GM18519 (cell line): ENCODE measurements at regions not wholly inside any gene's neighbourhood (a gene's known extent, or its start where the extent isn't known, plus 50 kb on each side); places are given as distances from the start of the nearest gene placed in this dataset.

Experiments
- ATAC-seq: cut with Tn5 transposase; IDR thresholded peaks from one replicate; pipeline ENCODE4 v1.9.1; 2021; ENCODE audit warnings: mild to moderate bottlenecking, moderate library complexity; ENCODE audit not compliant: unreplicated experiment, low FRiP score

DNA sequence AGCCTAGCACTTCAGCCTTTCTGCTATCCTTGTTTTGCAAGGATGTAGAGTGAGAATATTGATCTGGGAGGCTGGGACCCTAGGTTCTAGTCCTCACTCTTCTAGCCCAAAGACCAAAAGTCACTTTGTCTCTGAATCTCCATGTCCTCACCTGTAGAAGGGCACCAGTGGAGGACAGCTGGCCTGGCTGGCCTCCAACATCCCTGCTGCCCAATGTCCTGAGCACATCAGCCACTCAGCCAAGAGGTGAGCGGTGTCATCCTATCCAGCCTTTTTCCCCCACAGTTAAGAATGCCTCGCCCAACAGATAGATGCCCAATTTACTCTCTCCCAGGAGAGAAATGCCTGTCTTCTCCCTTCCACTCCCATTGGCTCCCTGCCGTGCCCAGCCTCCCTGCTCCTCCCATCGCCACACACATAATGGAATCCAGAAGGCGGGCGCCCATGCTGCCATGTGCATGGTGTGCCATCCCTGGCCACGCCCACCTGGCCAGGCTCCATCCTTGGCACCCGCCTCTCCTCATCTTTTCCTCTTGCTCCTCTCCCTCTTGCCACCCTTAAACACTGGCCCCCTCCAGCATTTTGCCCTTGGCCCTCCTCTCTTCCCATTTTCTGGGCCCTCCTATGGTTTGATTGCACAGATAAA lies 157.3 kb upstream of the SDK2 start:
- ATAC-seq = no peak

GRCh38 chr17:73802314-73802713 lies 158.1 kb upstream of the SDK2 start:
- no peak for ATAC-seq

GRCh38 chr17:73802871-73803270 lies 158.6 kb upstream of the SDK2 start:
- no peak for ATAC-seq

- ATAC-seq = no peak
These were observed 159.8 kb upstream of the SDK2 start for GRCh38 chr17:73803964-73804435.

DNA sequence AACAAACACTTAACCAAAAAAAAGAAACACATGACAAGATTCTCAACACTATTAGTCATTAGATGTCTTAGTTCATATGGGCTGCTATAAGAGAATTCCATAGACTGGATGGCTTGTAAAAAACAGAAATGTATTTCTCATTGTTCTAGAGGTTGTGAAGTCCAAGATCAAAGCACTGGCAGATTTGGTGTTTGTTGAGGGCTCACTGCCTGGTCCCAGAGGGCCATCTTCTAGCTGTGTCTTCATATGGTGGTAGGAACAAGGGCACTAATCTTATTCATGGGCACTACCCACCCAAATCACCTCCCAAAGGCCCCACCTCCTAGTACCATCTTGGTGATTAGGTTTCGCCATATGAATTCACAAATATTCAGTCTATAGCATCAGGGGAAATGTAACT lies 162.5 kb upstream of the SDK2 start:
- ATAC-seq = no peak

- ATAC-seq = no peak
These were observed 169.0 kb upstream of the SDK2 start for GRCh38 chr17:73813201-73813600.

GRCh38 chr17:73814075-73814474 lies 169.8 kb upstream of the SDK2 start:
- ATAC-seq = no peak

GRCh38 chr17:73815474-73815873 lies 171.2 kb upstream of the SDK2 start:
- no peak for ATAC-seq

GRCh38 chr17:73819440-73820395 lies 175.5 kb upstream of the SDK2 start:
- ATAC-seq = no peak

- ATAC-seq = no peak
These were observed 176.6 kb upstream of the SDK2 start for GRCh38 chr17:73820686-73821448.

- no peak for ATAC-seq
These were observed 177.4 kb upstream of the SDK2 start for GRCh38 chr17:73821665-73822064.

DNA sequence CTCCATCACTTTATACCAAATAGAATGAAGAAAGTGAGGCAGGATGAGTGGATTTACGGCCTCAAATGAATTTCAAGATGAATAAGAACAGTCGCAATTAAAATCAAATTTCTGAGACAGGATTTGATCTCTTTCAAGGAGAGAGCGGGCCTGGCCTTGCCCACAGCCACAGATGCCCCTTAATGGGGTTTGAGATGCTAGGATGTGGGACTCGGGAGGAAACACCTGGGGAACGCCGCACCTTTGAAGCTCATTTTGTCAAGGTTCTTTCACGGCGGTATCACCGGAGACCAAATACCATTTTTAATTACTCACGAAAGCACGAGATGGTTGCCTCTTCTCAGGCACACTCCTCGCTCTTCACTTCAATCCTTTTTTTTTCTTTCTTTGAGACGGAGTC lies 178.1 kb upstream of the SDK2 start:
- no peak for ATAC-seq

DNA sequence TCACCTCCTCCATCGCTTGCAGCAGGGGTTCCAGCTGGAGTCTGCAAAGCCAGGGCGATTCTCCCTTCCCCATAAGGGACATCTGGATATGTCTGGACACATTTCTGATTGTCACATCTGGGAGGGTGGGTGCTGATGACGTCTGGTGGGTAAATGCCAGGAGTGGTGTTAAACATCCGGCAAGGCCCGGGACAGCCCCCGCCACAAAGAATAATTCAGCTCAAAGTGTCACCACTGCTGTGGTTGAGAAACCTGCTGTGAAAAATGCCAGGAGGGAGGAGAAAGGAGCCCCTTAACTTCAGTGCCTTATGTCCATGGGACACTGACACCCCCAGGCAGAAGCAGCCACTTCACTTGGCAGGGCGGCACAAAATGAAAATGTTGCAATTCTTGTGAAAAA lies 179.4 kb upstream of the SDK2 start:
- ATAC-seq = no peak

DNA sequence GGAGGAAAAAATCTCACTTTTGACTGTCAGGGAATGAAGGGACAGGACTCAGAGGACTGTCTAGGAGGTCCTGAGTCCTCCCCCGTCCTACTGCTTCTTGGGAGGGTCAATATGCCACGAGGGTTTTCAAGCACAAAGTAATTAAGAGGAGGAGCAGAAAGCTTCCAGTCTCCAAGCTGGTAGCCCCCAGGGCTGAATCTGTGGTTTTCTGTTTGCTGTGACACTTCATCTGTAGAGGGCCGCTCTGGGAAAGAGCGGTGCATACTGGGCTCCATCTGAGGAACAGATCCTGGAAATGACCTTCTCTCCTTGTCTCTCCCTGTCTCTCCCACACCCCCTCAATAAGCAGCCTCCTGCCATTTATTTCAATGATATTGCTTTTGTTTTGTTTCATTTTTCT lies 180.1 kb upstream of the SDK2 start:
- no peak for ATAC-seq

DNA sequence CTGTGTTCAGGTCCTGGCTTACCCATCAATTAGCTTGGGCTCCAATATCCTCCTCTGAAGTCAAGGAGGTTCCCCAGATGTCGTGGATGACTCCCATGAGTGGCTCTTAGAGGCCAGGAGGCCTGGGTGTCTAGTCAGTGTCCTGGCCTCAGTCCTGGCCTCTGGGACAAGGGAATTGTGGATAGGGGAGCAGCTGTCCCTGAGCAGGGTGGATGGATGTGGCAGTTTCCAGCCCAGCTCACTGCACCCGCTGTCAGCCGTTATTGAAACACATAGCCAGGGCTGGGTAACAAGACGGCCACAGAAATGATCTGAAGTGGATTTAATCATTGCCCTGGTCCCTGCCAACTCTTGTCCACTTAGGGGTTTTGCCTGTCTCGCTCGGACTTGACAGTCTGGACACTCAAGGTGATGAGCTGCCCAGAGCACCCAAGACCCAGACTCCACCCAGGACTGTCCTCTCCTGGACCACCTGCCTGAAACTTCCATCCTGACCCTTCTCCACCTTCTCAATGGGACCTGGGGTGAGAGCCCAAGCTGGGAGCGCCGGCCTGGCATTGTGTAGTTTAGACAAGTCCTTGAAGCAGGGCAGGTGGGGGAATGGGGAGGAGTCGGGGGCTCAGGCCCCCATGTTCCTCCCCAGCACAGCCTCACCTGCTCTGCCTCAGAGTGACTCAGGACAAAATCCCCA lies 182.1 kb upstream of the SDK2 start:
- no peak for ATAC-seq

DNA sequence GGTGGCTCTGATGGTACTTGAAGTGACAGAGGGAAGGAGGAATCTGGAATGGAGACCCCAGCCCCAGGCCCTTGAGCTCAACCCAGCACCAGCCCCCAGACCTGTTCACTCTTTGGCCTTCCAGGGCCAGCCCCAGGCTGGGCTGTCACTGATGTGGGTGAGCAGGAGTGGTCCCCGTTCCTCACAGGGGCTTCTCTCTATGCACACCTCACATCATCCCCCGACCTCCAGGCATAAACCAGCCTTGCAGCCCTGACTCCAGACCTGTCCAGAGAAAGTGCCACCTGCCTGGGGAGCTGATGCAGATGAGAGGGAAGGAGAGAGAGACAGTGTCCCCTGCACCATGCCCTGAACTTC lies 182.6 kb upstream of the SDK2 start:
- ATAC-seq = no peak

- ATAC-seq = no peak
These were observed 183.5 kb upstream of the SDK2 start for GRCh38 chr17:73827627-73828291.

- no peak for ATAC-seq
These were observed 185.5 kb upstream of the SDK2 start for GRCh38 chr17:73829676-73830280.

- no peak for ATAC-seq
These were observed 187.5 kb upstream of the SDK2 start for GRCh38 chr17:73831699-73832098.
